HFF-Myc (cell line): ENCODE measurements at regions not wholly inside any gene's neighbourhood (a gene's known extent, or its start where the extent isn't known, plus 50 kb on each side); places are given as distances from the start of the nearest gene placed in this dataset.
"Not testable (repeated sequence)": the region's sequence is repeated elsewhere in the genome, so short reads cannot be mapped to it uniquely, and the experiment has no call there.

Source experiments
- DNase-seq: peaks from one replicate; pipeline ENCODE4 v3.0.0-alpha.2; 2011; ENCODE audit warnings: low read depth; ENCODE audit errors: extremely low read depth
- H3K4me3 ChIP-seq: replicated peaks from 2 replicates; pipeline ENCODE4 v1.5.1; 2011; ENCODE audit warnings: low read depth, mild to moderate bottlenecking, control low read depth, low read length
- TF ChIP-seq, protein P1 (sequence below): IDR thresholded peaks from 2 replicates; pipeline ENCODE4 v1.5.1; 2012; ENCODE audit warnings: mild to moderate bottlenecking, low read depth, low read length, control low read depth; ENCODE audit errors: missing control alignments

GRCh38 chr5:96201503-96201902, 231.5 kb downstream of the PCSK1 start:
- no peak overlapping the region for H3K4me3 ChIP-seq
- TF ChIP-seq, protein P1, sequence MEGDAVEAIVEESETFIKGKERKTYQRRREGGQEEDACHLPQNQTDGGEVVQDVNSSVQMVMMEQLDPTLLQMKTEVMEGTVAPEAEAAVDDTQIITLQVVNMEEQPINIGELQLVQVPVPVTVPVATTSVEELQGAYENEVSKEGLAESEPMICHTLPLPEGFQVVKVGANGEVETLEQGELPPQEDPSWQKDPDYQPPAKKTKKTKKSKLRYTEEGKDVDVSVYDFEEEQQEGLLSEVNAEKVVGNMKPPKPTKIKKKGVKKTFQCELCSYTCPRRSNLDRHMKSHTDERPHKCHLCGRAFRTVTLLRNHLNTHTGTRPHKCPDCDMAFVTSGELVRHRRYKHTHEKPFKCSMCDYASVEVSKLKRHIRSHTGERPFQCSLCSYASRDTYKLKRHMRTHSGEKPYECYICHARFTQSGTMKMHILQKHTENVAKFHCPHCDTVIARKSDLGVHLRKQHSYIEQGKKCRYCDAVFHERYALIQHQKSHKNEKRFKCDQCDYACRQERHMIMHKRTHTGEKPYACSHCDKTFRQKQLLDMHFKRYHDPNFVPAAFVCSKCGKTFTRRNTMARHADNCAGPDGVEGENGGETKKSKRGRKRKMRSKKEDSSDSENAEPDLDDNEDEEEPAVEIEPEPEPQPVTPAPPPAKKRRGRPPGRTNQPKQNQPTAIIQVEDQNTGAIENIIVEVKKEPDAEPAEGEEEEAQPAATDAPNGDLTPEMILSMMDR, result no peak
- no peak for DNase-seq

DNA sequence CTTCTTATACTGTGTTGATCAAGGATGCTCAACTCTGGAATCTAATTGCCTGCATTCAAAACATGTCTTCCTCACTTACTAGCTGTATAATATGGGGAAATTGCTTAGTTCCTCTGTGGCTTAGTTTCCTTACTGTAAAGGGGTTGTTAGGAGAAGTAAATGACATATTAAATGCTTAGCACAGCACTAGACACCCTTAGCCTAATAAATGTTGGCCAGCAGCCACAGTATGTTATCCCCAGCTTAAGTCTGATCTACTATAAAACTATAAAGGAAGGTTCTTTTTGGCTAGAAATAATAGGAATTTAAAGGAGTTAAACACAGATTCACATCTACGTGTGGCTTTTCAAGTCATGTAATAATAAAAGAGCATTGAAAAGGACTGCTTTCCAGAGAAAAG, 232.4 kb downstream of the PCSK1 start:
- no peak for DNase-seq
- TF ChIP-seq, protein P1, result no peak
- H3K4me3 ChIP-seq, result no peak overlapping the region

GRCh38 chr5:96199713-96200183, 233.3 kb downstream of the PCSK1 start:
- TF ChIP-seq, protein P1, result no peak
- H3K4me3 ChIP-seq, result no peak overlapping the region
- DNase-seq, result no peak

DNA sequence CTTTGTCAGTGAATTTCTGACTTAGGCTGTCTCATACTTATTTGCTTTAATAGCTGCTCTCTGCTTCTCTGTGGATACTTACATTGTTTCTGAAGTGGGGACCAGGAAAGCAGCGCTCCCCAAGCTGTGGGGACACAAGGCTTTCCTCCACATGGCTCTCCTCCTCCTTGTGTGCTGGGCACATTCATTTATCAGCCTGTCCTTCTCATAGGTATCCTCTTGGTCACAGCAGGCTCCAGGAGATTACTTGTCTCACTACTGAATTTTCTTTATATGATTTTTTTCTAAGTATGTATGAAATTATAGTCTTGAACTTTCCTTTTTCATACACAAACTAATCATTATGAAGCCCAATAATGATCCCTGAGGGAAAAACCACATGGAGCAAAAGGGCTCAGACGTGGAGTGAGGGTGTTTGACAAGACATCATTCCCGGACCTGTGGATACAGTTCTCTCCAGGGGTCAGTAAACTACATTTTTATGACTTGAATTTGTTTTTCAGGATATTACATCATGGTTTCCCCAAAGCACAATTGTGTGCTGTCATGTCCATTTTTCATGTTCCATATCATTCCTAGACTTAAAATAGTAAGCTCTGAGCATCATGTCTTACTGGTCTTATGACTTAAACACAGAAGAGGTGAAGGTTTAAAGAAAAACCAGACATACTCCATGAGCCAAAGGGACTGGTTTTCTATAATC, 234.5 kb downstream of the PCSK1 start:
- no peak for DNase-seq
- TF ChIP-seq, protein P1, result no peak
- no peak overlapping the region for H3K4me3 ChIP-seq

- not testable (repeated sequence) for DNase-seq, H3K4me3 ChIP-seq
Measured at GRCh38 chr5:96197767-96198166, 235.3 kb downstream of the PCSK1 start.

DNA sequence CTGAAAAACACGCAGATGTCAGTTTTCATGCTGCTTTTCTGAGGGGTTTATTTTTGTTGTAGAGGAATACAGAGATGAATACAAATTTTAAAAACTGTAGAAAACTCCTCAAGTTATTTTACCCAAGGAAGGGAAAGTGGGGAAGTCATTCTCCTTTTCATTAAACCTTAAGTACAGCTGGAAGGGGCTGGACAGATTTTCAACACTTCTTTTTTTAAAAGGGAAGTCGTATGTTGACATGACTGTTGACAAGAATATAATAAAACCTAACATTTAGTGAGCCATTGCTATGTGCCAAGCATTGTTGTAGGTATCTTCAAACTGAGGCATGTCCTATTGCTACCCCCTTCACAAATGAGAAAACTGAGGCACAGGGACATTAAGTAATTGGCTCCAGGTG, 235.7 kb upstream of the ELL2 start:
- H3K4me3 ChIP-seq, result no peak overlapping the region
- DNase-seq, result no peak
- TF ChIP-seq, protein P1, result no peak

DNA sequence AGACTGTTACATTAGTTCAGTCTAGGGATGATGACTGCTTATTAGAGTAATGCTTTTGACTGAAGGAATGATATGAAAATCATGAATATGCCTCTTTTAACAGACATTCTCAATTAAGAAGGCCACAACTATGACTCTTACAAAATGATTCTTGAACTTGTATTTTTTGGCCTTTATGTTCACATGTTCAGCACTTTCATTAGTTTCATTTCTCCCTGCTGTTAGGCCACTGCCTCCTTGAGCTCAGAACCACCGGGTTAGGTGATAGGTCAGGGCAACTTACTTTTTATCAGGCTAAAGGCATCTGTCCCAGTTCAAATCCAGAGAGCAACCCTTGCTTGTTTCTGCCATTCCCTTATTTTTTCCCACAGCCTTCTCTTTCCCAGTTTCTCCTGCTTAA, 235.2 kb upstream of the ELL2 start:
- TF ChIP-seq, protein P1, result no peak
- no peak overlapping the region for H3K4me3 ChIP-seq
- DNase-seq, result no peak
